Islet of Langerhans (tissue), 1 donor: ENCODE measurements at regions not wholly inside any gene's neighbourhood (a gene's known extent, or its start where the extent isn't known, plus 50 kb on each side); places are given as distances from the start of the nearest gene placed in this dataset.
"Not testable (repeated sequence)": the region's sequence is repeated elsewhere in the genome, so short reads cannot be mapped to it uniquely, and the experiment has no call there.

Source experiments
- FAIRE-seq: peaks from one replicate; lab custom pipeline; 2011; peaks lifted over from hg19 to GRCh38; lab: Jason Lieb, UNC

GRCh38 chr16:31581065-31581464, 53.4 kb downstream of the AHSP start:
- FAIRE-seq, result not testable (repeated sequence)

- FAIRE-seq, result peak; percentile 93
These were observed 74.2 kb downstream of the AHSP start for GRCh38 chr16:31601737-31602384.

GRCh38 chr16:31618130-31618529, 90.4 kb downstream of the AHSP start:
- no peak for FAIRE-seq

GRCh38 chr16:31636433-31636832, 108.7 kb downstream of the AHSP start:
- FAIRE-seq, result no peak

- FAIRE-seq, result no peak
These were observed 113.6 kb downstream of the AHSP start for GRCh38 chr16:31641279-31641678.

GRCh38 chr16:31655674-31656073, 128.0 kb downstream of the AHSP start:
- FAIRE-seq, result not testable (repeated sequence)

GRCh38 chr16:31664683-31665482, 137.2 kb downstream of the AHSP start:
- no peak for FAIRE-seq

GRCh38 chr16:31674686-31675085, 147.0 kb downstream of the AHSP start:
- no peak for FAIRE-seq

- no peak for FAIRE-seq
These were observed 149.0 kb downstream of the AHSP start for GRCh38 chr16:31676731-31677130.

- FAIRE-seq, result no peak
These were observed 151.1 kb downstream of the AHSP start for GRCh38 chr16:31678649-31679325.

GRCh38 chr16:31689331-31689730, 161.6 kb downstream of the AHSP start:
- FAIRE-seq, result not testable (repeated sequence)

- not testable (repeated sequence) for FAIRE-seq
These were observed 164.6 kb downstream of the AHSP start for GRCh38 chr16:31692338-31692737.

GRCh38 chr16:31693733-31694132, 166.0 kb downstream of the AHSP start:
- FAIRE-seq, result no peak

- FAIRE-seq, result no peak
These were observed 166.8 kb downstream of the AHSP start for GRCh38 chr16:31694461-31694860.

- FAIRE-seq, result no peak
These were observed 168.0 kb downstream of the AHSP start for GRCh38 chr16:31695667-31696066.

GRCh38 chr16:31696968-31697743, 169.5 kb downstream of the AHSP start:
- FAIRE-seq, result no peak

- no peak for FAIRE-seq
These were observed 170.0 kb downstream of the AHSP start for GRCh38 chr16:31697744-31698125.

- FAIRE-seq, result no peak
These were observed 171.2 kb downstream of the AHSP start for GRCh38 chr16:31698901-31699300.

- no peak for FAIRE-seq
These were observed 171.9 kb downstream of the AHSP start for GRCh38 chr16:31699601-31700000.

GRCh38 chr16:31700200-31700529, 172.5 kb downstream of the AHSP start:
- no peak for FAIRE-seq

- FAIRE-seq, result peak; percentile 17
These were observed 172.8 kb upstream of the ZNF267 start for GRCh38 chr16:31700530-31701388.

- no peak for FAIRE-seq
These were observed 171.9 kb upstream of the ZNF267 start for GRCh38 chr16:31701734-31702133.
